ENCODE measurements at regions not wholly inside any gene's neighbourhood (a gene's known extent, or its start where the extent isn't known, plus 50 kb on each side); places are given as distances from the start of the nearest gene placed in this dataset.

DNA sequence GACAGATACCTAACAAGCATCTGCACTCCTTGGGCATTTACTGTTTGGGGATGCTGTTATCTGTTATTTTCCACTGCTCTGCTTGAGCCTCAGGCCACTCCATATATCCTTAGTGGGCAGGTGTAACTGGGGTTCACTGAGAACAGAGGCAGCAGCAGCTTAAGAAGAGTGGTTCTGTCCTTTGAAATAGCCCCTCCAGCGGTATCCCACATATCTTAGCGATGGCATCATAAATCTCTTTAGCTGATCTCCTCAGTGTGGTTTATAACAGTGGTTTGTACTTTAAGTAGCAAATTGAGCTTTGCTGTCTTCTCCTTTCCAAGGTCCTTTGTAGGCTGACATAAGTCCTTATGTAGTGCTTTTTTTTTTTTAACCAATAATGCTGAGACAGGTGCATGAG is 79.7 kb upstream of the RPRM start (continued):
- TF ChIP-seq, protein P1, sequence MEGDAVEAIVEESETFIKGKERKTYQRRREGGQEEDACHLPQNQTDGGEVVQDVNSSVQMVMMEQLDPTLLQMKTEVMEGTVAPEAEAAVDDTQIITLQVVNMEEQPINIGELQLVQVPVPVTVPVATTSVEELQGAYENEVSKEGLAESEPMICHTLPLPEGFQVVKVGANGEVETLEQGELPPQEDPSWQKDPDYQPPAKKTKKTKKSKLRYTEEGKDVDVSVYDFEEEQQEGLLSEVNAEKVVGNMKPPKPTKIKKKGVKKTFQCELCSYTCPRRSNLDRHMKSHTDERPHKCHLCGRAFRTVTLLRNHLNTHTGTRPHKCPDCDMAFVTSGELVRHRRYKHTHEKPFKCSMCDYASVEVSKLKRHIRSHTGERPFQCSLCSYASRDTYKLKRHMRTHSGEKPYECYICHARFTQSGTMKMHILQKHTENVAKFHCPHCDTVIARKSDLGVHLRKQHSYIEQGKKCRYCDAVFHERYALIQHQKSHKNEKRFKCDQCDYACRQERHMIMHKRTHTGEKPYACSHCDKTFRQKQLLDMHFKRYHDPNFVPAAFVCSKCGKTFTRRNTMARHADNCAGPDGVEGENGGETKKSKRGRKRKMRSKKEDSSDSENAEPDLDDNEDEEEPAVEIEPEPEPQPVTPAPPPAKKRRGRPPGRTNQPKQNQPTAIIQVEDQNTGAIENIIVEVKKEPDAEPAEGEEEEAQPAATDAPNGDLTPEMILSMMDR (IDR thresholded peaks at IDR 0.05; ENCODE audit: control extremely low read depth in 1 of 3, insufficient read depth in 1 of 3, low read depth in 1 of 3, low read length in 3 of 3): no peak
- TF ChIP-seq KDM5A (IDR thresholded peaks at IDR 0.05; ENCODE audit: low read length): no peak
